NCI-H526 treated with DMSO at 0.1 percent for 48 hours (cell line): ENCODE measurements at regions not wholly inside any gene's neighbourhood (a gene's known extent, or its start where the extent isn't known, plus 50 kb on each side); places are given as distances from the start of the nearest gene placed in this dataset.

ENCODE experiments used
- DNase-seq: peaks from one replicate; lab custom pipeline; 2025; lab: John Stamatoyannopoulos, UW

DNA sequence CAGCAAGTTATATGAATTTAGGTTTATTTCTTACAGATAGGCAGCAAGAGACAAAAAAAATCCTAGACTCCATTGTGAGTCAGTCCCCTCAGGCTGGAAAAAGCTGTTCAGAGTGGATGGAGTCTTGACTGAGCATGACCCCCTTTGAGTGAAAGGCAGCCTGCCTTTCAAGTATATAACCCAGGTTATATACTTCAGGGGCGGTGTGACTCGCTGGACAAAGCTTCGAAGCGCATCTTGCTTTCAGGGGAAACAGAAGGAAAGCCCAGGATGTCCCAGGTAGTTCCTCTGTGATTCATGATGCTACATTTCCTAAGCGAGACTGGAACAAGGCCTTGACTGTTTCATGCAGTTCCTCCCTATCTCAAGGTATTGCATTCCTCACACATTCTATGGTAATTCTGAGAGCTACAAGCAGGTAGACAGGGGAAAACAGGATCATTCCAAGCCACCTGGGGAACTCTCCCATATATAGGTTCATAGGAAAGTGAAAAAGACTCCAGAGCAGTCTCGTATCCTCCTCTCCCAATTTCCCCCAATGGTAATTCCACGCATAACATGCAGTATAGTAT, 1244.1 kb upstream of the CDH6 start:
- DNase-seq: no peak

DNA sequence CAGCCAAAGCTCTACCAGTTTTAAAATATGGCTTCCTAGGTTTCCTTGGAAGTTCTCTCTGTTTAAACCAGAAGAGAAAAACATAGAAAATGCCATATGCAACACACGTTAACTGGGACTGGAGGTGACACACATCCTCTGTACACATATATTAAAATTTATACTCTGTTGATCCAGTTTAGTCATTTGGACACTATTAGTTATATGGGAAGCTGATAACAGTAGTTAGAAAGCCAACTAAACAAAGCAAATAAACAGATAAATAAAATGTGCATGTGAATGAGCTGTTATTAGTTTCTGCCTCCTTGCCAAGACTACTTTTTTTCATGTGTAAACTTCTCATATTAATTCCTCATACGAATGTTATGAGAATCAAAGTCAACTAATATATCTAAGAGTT, 1249.2 kb upstream of the CDH6 start:
- DNase-seq: no peak

DNA sequence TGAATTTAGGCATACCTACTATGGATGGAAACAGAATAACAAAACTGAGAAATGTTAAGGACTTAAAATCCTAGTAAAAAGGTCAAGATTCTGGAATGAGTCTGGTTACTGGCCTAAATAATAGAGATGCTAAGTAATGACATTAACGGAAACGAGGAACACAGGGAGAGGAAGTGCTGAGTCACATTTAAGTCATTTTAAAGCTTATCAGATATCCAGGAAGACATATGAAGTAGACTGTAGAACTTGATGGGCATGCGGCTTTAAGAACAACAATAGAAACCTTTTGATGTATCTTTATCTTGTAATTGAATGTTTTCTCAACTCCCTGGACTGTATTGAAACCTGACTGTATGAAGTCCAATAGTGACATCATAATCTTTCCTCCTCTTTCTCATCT, 1251.4 kb upstream of the CDH6 start:
- DNase-seq: no peak

DNA sequence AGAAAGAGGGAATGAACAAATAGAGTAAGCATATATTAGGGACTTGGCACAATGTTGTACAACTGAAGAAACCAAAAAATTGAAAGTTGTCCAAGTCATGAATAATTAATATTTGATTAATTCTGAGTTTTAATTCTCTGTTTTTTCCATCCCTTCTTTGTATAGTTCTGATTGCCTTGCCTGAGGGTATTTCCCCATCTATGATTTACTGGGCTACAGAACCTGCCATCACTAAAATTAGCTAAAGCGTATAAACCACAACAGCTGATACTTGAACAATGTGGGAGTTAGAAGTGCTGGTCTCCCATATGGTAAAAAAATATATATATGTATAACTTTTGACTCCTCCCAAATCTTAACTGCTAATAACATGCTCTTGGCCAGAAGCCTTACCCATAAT, 1253.5 kb upstream of the CDH6 start:
- no peak for DNase-seq

DNA sequence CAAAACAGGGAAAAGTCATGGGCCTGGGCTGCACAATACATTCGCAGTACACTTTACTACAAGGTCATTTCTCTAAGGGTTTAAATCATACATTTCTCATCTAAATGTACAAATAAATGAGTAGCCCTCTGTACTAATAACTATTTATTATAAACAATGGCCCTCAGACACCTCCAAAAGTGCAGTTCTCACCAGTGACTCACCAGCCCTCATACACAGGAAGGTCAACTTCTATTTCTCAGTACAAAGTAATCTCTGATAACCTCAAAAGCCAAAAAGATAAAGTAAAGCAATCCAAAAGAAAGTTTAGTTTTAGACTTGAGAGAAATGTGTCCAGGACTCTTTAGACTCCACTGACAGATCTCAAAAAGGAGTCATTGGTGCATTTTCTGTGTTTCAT, 1258.1 kb upstream of the CDH6 start:
- no peak for DNase-seq

DNA sequence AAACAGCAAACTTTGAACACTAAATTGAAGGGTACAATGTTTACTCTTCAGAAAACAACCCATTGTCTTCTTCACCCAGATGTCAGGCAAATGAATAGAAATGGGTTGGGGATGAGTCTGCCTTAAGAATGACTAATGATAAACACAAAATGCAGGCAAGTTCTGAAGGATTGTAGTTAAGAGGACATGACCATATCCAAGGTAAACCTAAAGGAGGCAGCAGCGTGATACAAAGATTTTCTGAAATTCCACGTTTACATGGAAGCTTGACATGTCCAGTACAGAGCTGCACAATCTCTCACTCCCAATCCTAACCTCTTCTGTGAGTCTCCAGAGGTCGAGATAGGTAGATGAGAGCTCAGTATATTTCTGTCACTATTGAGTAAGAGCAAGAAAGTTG, 1263.2 kb upstream of the CDH6 start:
- no peak for DNase-seq

DNA sequence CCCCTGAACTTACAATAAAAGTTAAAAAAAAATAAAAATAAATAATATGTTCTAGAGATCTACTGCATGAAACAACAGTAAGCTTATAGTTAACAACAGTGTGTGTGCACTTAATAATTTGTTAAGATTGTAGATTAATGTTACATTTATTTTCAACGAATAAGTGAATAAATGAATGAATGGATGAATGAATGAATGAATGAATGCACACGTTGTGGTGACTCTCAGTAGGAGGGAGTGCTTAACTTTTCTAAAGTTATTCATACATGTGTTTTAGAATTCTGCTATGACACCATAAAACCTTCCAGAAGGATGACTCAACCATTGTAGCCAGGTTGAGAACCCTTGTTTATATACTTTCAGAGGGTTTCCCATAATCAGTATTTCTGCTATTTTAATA, 1269.4 kb upstream of the CDH6 start:
- DNase-seq: no peak

DNA sequence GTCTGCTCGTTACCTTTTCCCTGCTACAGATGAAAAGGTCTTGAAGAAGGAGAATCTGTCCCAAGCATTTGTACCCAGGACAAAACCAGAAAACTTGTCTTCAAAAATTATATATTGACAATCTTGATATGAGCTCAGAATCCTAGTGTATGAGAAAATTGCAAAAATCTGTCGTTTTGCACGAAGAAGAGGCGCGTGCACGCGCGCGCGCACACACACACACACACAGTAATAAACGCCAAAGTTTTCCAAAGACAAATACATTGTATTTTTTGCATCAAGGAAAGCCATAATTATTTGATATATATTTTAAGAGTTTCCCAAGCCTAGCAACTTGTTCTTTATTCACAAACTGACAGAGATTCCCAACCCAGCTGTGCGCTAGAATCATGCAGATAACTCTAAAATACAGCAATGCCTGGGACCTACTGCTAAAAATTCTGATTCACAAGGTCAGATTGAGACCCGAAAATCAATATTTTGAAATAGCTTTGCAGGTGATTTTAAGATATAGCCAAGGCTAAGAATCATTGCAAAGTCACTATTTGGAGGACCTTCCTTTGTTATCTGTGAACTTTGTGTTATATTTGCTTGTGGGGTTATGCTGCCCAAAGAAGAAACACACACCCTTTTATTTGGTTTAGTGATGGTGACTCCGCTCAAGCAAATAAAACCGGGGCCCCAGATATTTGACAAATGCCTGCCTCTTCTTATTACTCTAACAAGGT, 1287.7 kb upstream of the CDH6 start:
- DNase-seq: no peak

DNA sequence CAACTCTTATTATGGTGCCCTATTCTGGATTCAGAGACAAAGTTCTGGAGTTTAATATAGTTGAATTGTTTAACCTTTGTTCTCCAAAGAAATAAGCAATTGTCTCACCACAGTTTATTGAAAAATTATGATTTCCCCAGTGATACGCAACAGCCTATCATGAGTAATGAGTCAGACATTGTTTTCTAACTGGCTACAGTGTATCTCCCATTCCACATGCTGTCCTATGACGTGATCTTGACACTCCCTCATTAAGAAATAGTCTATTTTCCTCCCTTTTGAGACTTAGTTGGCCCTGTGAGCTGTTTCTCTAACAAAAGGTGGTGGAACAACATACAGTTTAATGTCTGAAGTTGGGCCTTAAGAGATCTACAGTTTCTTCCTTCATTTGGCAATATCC, 1290.6 kb upstream of the CDH6 start:
- no peak for DNase-seq

DNA sequence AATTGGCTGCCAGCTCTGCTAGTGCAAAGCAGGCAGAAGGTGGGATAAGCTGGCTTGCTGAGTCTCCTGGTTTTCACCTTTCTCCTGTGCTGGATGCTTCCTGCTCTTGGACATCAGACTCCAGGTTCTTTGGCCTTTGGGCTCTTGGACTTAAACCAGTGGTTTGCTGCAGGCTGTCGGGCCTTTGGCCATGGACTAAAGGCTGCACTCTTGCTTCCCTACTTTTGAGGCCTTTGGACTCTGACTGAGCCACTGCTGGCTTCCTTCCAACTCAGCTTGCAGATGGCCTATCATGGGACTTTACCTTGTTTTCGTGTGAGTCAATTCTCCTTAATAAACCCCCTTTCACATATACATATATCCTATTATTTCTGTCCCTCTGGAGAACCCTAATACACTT, 1293.9 kb upstream of the CDH6 start:
- no peak for DNase-seq

DNA sequence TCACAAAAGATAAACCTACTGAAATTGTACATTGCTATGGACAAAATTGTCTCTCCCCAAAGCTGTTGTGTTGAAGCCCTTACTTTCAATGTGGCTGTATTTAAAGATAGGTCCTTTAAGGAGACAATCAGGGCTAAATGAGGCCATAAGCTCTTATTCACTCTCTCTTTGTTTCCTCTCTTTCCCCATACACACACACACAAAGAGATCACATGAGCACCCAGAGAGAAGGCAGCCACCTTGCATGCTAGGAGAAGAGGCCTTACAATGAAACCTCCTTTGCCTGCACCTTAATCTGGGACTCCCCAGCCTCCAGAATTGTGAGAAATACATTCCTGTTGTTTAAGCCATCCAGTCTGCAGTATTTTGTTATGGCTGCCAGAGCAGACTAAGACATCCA, 1295.6 kb upstream of the CDH6 start:
- no peak for DNase-seq

DNA sequence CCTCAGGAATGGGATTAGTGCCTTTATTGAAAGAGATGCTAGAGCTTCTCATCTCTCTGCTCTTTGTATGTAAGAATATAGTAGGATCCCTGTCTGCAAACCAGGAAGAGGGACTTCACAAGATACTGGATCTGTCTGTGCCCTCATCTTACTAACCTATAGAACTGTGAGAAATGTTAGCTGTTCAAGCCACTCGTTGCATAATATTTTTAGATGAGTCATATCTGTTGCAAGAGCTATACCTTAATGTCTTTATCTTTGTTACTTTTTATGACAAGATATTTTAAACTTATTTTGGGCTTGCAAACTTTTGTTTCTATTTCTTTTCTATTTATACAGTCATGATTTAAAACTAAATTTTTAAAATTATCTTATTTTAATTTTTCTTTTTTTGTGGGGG, 1296.8 kb upstream of the CDH6 start:
- no peak for DNase-seq

DNA sequence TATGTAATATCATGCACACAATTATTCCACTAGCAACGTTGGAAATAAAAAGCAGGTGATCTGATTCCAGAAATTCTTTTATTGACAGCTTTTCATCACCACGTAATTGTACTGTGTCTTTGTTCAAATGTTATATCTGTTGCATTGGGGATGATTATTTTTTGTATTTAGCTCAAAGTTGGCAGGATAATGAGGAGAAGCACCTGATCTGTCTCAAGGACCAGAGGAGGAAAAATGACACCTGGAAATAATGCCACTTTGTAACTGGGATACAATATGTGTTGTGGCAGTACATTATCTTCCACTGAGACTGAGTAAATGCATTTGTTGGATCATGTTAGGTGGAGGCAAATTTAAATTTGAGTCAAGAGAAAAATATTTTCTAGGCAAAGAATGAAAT, 1298.8 kb upstream of the CDH6 start:
- DNase-seq: no peak

DNA sequence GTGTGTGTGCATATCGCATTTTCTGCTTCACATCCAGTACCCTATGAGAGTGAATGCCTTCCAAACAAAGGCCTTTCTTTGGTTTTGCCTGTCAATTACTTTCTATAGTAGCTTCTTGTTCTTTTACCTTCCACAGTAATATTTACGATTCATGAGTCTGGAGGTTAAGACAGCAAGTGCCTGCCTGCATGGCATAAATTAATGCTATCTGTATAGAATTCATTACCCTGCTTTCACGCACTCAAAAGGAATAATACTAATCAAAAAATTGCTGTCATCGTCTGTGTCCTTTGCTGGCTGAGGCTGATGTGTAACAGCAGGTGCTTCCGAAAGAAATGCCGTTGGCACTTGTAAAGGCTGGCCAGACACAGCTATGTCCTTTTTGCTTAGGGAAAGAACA, 1304.4 kb upstream of the CDH6 start:
- no peak for DNase-seq

DNA sequence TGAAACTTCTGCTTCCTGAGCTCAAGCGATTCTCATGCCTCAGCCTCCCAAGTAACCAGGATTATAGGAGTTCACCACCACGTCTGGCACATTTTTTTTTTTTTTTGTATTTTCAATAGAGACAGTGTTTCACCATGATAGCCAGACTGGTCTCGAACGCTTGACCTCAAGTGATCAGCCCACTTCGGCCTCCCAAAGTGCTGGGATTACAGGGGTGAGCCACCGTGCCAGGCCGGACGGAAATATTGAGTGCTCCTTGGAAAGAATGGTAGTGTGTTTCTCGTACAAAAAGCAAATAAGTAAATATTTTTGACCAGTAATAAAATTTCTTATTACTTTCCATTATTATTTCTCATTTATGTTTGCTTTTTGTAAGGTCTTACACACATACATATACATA, 1307.9 kb upstream of the CDH6 start:
- DNase-seq: no peak

DNA sequence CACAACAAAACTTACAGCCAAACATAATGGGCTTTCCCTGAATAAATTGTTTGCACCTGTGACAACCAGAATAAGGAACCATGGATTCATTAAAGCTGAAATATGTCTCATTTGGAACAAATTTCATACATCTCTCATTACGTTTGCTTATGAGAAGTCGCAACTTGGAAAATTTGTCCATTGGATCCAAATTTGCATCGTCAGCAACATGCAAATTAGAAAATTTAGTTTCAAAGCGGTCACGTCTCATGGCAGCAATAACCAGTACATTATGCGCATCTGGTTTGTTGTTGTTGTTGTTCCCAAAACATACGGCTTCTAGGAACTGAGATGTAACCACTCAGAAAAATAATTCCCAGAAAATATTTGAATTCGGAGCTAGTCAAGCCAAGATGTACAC, 1311.5 kb upstream of the CDH6 start:
- no peak for DNase-seq

DNA sequence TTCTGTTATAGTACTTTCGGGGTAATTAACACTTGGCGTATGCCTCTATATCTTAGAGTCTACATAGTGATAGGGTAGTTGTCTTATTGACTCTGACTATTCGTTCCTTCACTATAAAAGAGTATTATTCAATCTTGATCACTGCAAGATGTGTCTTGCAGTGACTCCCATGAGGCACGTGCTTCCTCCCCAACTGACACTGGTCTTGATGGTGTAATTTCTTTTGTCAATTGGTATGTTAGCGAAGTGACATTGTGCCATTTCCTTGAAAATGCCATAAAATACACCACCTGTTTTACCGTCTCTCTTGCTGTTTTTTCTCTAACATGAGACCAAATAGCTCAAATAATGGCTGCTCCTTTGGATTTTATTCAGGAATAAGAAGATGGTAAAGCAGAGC, 1314.1 kb upstream of the CDH6 start:
- no peak for DNase-seq

DNA sequence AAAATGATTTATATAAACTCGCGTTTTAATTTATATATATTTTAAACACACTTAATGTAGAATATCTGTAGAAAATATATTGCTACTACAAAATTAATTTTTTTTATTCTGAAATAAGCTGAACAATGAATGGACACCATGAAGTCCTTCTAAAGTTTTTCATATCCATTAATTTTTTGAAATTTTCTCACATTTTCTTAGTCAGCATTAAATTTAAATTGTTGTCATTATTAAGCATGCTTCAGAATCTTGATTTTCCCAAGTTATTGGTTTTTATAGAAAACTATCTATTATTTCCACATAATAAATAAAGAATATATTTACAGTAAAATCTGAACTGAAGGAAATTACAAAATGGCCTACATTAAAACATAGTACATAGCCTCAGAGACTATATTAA, 1314.9 kb upstream of the CDH6 start:
- DNase-seq: no peak

DNA sequence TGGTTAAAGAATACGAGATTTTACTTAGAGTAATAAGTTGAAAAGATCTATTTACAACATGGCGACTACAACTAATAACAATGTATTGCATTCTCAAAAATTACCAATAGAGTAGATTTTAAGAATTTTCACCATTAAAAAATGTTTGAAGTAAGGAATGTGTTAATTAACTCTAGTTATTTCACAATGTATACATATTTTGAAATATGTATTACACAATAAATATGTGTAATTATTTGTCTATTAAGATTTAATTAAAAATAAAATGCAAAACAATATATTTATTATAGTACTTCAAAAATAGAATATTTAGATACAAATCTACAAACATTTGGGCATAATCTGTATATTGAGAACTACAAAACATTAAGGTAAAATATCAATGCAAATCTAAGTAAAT, 1326.3 kb upstream of the CDH6 start:
- no peak for DNase-seq

DNA sequence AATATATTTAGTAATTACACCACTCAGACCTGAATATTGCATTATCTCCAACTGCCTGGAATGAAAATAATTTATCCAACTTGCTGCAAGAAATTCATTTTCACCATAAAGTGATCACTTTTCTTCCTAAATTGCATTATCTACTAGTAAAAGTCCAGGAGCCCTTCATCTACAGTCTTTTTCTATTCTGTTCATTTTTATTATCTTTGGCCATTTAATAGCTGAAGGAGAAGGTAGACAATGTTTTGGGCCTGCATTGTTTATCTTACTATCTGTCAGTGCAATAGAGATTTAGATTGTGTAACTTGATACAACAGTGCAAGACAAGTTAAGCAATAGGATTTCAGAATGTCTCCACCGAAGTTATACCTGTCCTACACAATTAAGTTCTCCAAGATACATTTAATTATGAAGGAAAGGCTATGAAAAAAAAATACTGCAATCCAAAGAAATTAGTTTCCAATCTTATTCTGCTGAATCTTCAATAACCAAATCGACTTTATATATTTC, 1339.7 kb upstream of the CDH6 start:
- DNase-seq: no peak

DNA sequence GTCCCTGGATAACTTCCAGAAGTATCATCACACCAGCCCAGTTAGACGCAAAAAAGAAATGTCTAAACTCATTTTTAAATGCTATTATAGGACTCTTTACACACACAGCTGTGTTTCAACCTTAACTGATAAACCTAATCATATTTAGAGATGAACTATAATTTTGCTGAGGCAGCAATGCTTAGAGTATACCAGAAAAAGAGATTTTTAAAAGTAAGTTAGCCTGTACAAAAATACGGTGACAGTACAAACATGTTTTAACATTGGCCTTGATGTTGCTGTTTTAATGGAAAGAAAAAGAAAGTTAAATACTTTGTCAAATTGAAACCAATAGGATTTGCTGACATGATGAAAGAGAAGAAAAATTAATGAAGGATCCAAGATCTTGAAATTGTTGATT, 1341.2 kb upstream of the CDH6 start:
- DNase-seq: no peak

DNA sequence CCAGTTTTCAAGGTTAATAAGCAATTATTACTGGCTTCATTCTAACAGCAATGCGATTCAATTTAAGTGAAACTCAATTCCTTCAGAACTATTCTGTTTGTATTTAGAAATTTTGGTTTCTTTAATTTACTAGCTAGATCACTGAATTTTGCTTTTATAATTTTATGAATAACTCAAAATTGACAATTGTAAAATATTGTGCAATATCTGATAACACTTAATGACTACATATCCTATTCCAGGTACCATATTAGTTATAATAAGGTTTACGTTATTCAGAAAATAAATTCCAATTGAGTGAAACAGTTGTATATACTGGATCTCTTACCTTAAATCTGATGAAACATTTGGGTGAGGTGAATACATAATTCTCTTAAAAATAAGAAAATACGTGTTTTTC, 1348.3 kb upstream of the CDH6 start:
- no peak for DNase-seq

DNA sequence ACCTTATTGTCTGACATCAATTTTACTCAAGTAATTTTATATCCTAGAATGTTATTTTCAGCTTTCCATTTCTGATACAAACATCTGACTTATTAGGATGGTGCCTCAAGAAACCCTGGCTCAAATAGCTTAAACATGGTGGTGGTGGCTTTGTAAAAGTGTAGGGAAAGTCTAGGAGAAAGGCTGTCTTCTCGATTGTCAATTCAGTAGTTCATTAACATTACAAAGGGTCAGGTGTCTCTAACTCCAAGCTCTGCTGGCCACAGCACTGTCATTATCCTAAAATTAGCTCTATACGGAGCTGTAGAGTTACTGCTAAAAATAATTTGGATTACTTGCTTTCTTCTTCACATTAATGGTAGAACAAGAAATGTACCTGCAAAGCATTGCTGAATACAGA, 1360.1 kb upstream of the CDH6 start:
- DNase-seq: no peak

DNA sequence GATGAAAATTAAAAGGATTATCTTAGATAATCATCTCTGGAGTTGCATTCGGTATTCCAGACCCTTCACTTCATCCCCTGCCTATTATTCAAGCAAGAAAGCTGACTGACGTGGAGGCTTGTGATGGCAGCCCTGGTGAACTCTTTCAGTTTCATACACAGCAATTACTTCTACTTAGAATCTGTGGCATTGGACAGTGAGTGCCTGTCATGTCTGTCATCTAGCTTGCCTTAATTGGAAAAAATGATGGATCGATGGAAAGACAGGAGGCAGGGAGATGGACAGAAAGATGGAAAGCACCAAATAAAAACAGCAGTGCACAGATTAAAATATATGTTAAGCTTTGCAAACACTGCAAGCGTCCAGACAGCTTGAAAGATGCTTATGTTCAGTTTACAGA, 1371.0 kb upstream of the CDH6 start:
- no peak for DNase-seq
